ENCODE measurements at regions not wholly inside any gene's neighbourhood (a gene's known extent, or its start where the extent isn't known, plus 50 kb on each side); places are given as distances from the start of the nearest gene placed in this dataset.

GRCh38 chr5:4212981-4213819 lies 617.6 kb downstream of the IRX1 start:
- TF ChIP-seq REST (IDR thresholded peaks at IDR 0.05; ENCODE audit: insufficient read depth in 1 of 2, low read depth in 2 of 2, low read length in 2 of 2) (no peak), POLR2AphosphoS5 (IDR thresholded peaks at IDR 0.05; ENCODE audit: low read depth, low read length) (no peak), FOXP2 (optimal IDR thresholded peaks at IDR 0.05; ENCODE audit: borderline replicate concordance, extremely low read depth, extremely low read length, insufficient read depth) (no peak), TAF1 (IDR thresholded peaks at IDR 0.05; ENCODE audit: borderline replicate concordance, insufficient read depth, low read length) (no peak), SIN3A (IDR thresholded peaks at IDR 0.05; ENCODE audit: borderline replicate concordance, insufficient read depth, low read length) (no peak)

GRCh38 chr5:4215143-4215542 lies 619.5 kb downstream of the IRX1 start:
- no peak for TF ChIP-seq REST (IDR thresholded peaks at IDR 0.05; ENCODE audit: insufficient read depth in 1 of 2, low read depth in 2 of 2, low read length in 2 of 2)
- no peak for TF ChIP-seq TAF1 (IDR thresholded peaks at IDR 0.05; ENCODE audit: borderline replicate concordance, insufficient read depth, low read length)
- no peak for TF ChIP-seq FOXP2 (optimal IDR thresholded peaks at IDR 0.05; ENCODE audit: borderline replicate concordance, extremely low read depth, extremely low read length, insufficient read depth)
- TF ChIP-seq POLR2AphosphoS5 (IDR thresholded peaks at IDR 0.05; ENCODE audit: low read depth, low read length), result no peak
- no peak for TF ChIP-seq SIN3A (IDR thresholded peaks at IDR 0.05; ENCODE audit: borderline replicate concordance, insufficient read depth, low read length)

- TF ChIP-seq REST (IDR thresholded peaks at IDR 0.05; ENCODE audit: insufficient read depth in 1 of 2, low read depth in 2 of 2, low read length in 2 of 2) (no peak), TAF1 (IDR thresholded peaks at IDR 0.05; ENCODE audit: borderline replicate concordance, insufficient read depth, low read length) (no peak), POLR2AphosphoS5 (IDR thresholded peaks at IDR 0.05; ENCODE audit: low read depth, low read length) (no peak), FOXP2 (optimal IDR thresholded peaks at IDR 0.05; ENCODE audit: borderline replicate concordance, extremely low read depth, extremely low read length, insufficient read depth) (no peak), SIN3A (IDR thresholded peaks at IDR 0.05; ENCODE audit: borderline replicate concordance, insufficient read depth, low read length) (no peak)
Measured at GRCh38 chr5:4216142-4216541, 620.5 kb downstream of the IRX1 start.

- TF ChIP-seq REST (IDR thresholded peaks at IDR 0.05; ENCODE audit: insufficient read depth in 1 of 2, low read depth in 2 of 2, low read length in 2 of 2), result no peak
- TF ChIP-seq POLR2AphosphoS5 (IDR thresholded peaks at IDR 0.05; ENCODE audit: low read depth, low read length), result no peak
- TF ChIP-seq SIN3A (IDR thresholded peaks at IDR 0.05; ENCODE audit: borderline replicate concordance, insufficient read depth, low read length), result no peak
- no peak for TF ChIP-seq FOXP2 (optimal IDR thresholded peaks at IDR 0.05; ENCODE audit: borderline replicate concordance, extremely low read depth, extremely low read length, insufficient read depth)
- no peak for TF ChIP-seq TAF1 (IDR thresholded peaks at IDR 0.05; ENCODE audit: borderline replicate concordance, insufficient read depth, low read length)
Measured at GRCh38 chr5:4220016-4220415, 624.4 kb downstream of the IRX1 start.

All from PFSK-1 (cell line).